Gastrocnemius medialis (tissue), 4 donors: ENCODE measurements at regions not wholly inside any gene's neighbourhood (a gene's known extent, or its start where the extent isn't known, plus 50 kb on each side); places are given as distances from the start of the nearest gene placed in this dataset.

ENCODE experiments used
- ATAC-seq, 2 donors: fragments of 150-250 bp; one replicate each; pipeline ENCODE4 v1.9.1; 2016
- DNase-seq, 2 donors: peaks; one replicate each; pipeline ENCODE4 v3.0.0-alpha.2; 2019
- H3K27ac ChIP-seq, 4 donors: fragments of 200-600 bp; sonication (generic); 1 replicate in 1 of 4; 2 replicates in 3 of 4; pipeline ENCODE4 v1.5.1; 2016 to 2018; ENCODE audit warnings: mild to moderate bottlenecking in 2 of 4, moderate library complexity in 1 of 4
- H3K27me3 ChIP-seq, 3 donors: fragments of 200-600 bp; sonication (generic) in 2 of 3; 1 replicate in 1 of 3; 2 replicates in 2 of 3; pipeline versions ENCODE4 v1.5.1 to v1.6.0; 2016 to 2019; ENCODE audit warnings: mild to moderate bottlenecking in 1 of 3, moderate library complexity in 1 of 3
- H3K36me3 ChIP-seq, 2 donors: fragments of 200-600 bp; sonication (generic) in 1 of 2; one replicate each; pipeline ENCODE4 v1.5.1; 2017 to 2018
- H3K4me1 ChIP-seq, 2 donors: fragments of 200-600 bp; sonication (generic) in 1 of 2; one replicate each; pipeline ENCODE4 v1.5.1; 2016 to 2017; ENCODE audit warnings: mild to moderate bottlenecking in 2 of 2
- H3K4me3 ChIP-seq, 4 donors: fragments of 200-600 bp; sonication (generic) in 3 of 4; 1 replicate in 1 of 4; 2 replicates in 3 of 4; pipeline ENCODE4 v1.5.1; 2016 to 2019; ENCODE audit warnings: mild to moderate bottlenecking in 2 of 4
- H3K9me3 ChIP-seq, 3 donors: fragments of 200-600 bp; sonication (generic) in 2 of 3; 1 replicate in 1 of 3; 2 replicates in 2 of 3; pipeline ENCODE4 v1.5.1; 2016 to 2019
- CTCF ChIP-seq, 5 experiments: fragments of 450-650 bp in 3 of 5; fragments of 200-600 bp in 2 of 5; sonication (generic) in 2 of 5; IDR thresholded peaks in 4 of 5; conservative IDR thresholded peaks in 1 of 5; 1 replicate in 4 of 5; 2 replicates in 1 of 5; pipeline ENCODE4 v1.5.1; 2016 to 2019; ENCODE audit warnings: antibody characterized with exemption in 5 of 5, mild to moderate bottlenecking in 3 of 5, moderate library complexity in 3 of 5
- POLR2A ChIP-seq, 2 donors: fragments of 450-650 bp; IDR thresholded peaks; one replicate each; pipeline ENCODE4 v1.6.1; 2017; ENCODE audit warnings: antibody characterized with exemption in 2 of 2, mild to moderate bottlenecking in 2 of 2, moderate library complexity in 2 of 2
- in situ Hi-C, 4 donors: fragments of 200-750 bp; cut with MboI; loops; one replicate each; pipeline versions ENCODE4 v1.15.0 to v1.8.0; 2017; ENCODE audit warnings: low sequenced_read_pairs in 4 of 4
- intact Hi-C: fragments of 100-400 bp; cut with DNase I; formaldehyde crosslinking; loops from one replicate; pipeline ENCODE4 v1.15.1; 2023; ENCODE audit warnings: low total_unique reads

- Histone ChIP-seq H3K36me3 (no peaks in the 10 kb centered on the region), H3K27ac (no peak overlapping the region), H3K4me3 (no peak overlapping the region), H3K27me3 (no peaks in the 10 kb centered on the region), H3K9me3 (no peaks in the 10 kb centered on the region), H3K4me1 (no peaks in the 10 kb centered on the region)
- intact Hi-C loops: no loop called here
- in situ Hi-C loops: no loop called here
- ATAC-seq (no peak), DNase-seq (no peak)
- TF ChIP-seq CTCF (IDR thresholded peaks at IDR 0.05 in 4 of 5, conservative IDR thresholded peaks at IDR 0.05 in 1 of 5): no peak
- TF ChIP-seq POLR2A (IDR thresholded peaks at IDR 0.05): no peak
Measured at GRCh38 chr15:31501536-31502157, 175.0 kb downstream of the KLF13 start.

GRCh38 chr15:31502541-31503229 lies 176.1 kb downstream of the KLF13 start:
- intact Hi-C loops: no loop called here
- Histone ChIP-seq H3K27ac (no peak overlapping the region), H3K36me3 (no peaks in the 10 kb centered on the region), H3K4me3 (no peak overlapping the region), H3K9me3 (no peaks in the 10 kb centered on the region), H3K4me1 (no peaks in the 10 kb centered on the region), H3K27me3 (no peaks in the 10 kb centered on the region)
- TF ChIP-seq POLR2A (IDR thresholded peaks at IDR 0.05): no peak
- no peak for TF ChIP-seq CTCF (IDR thresholded peaks at IDR 0.05 in 4 of 5, conservative IDR thresholded peaks at IDR 0.05 in 1 of 5)
- in situ Hi-C loops: no loop called here
- DNase-seq (peak in 1 of 2 donors; percentile 2), ATAC-seq (no peak)

GRCh38 chr15:31503256-31503655 lies 176.6 kb downstream of the KLF13 start:
- intact Hi-C loops (no loop called here), in situ Hi-C loops (no loop called here)
- Histone ChIP-seq H3K27me3 (no peaks in the 10 kb centered on the region), H3K27ac (no peak overlapping the region), H3K9me3 (no peaks in the 10 kb centered on the region), H3K4me1 (no peaks in the 10 kb centered on the region), H3K4me3 (no peak overlapping the region), H3K36me3 (no peaks in the 10 kb centered on the region)
- DNase-seq: no peak
- ATAC-seq: no peak
- TF ChIP-seq POLR2A (IDR thresholded peaks at IDR 0.05): no peak
- no peak for TF ChIP-seq CTCF (IDR thresholded peaks at IDR 0.05 in 4 of 5, conservative IDR thresholded peaks at IDR 0.05 in 1 of 5)

GRCh38 chr15:31503758-31504461 lies 177.3 kb downstream of the KLF13 start:
- no peak overlapping the region for H3K27ac ChIP-seq
- in situ Hi-C loops (no loop called here), intact Hi-C loops (no loop called here)
- H3K4me1 ChIP-seq: no peaks in the 10 kb centered on the region
- ATAC-seq: no peak
- H3K36me3 ChIP-seq: no peaks in the 10 kb centered on the region
- TF ChIP-seq POLR2A (IDR thresholded peaks at IDR 0.05): no peak
- TF ChIP-seq CTCF (IDR thresholded peaks at IDR 0.05 in 4 of 5, conservative IDR thresholded peaks at IDR 0.05 in 1 of 5): no peak
- H3K27me3 ChIP-seq: no peaks in the 10 kb centered on the region
- peak in 1 of 2 donors; percentile 7 for DNase-seq
- H3K4me3 ChIP-seq: no peak overlapping the region
- H3K9me3 ChIP-seq: no peaks in the 10 kb centered on the region
